Lung microvascular endothelial cell (primary cell): ENCODE measurements at regions not wholly inside any gene's neighbourhood (a gene's known extent, or its start where the extent isn't known, plus 50 kb on each side); places are given as distances from the start of the nearest gene placed in this dataset.

Experiments used
- DNase-seq, 2 donors: peaks; one replicate each; pipeline versions ENCODE4 v3.0.0 to v3.0.0-alpha.2; 2010; ENCODE audit warnings: low read depth in 2 of 2

DNA sequence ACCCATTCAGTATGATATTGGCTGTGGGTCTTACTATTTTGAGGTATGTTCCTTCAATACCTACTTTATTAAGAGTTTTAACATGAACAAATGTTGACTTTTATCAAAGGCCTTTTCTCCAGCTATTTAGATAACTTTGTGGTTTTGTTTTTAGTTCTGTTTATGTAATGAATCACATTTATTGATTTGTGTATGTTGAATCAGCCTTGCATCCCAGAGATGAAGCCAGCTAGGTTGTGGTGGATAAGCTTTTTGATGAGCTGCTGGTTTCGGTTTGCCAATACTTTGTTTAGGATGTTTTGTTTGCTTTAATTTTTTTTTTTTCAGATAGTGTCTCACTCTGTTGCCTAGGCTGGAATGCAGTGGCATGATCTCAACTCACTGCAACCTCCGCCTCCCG is 609.0 kb upstream of the COX7C start:
- DNase-seq = no peak

DNA sequence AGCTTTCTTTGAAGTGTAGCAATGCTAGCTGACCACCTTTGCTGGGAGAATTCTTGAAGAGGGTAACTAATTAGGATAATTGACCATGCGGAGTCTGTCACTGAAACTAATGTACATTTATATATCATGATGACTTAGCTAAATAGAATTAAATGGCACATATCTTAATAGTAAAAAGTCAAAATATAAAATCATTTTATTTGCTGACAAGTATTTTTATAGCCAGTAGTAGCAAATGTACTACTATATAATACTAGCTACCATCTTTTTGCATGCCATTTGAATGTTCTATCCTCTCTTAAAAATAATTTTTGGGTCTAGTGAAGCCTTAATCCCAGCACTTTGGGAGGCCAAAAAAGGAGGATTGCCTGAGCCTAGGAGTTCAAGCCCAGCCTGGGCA is 605.8 kb upstream of the COX7C start:
- no peak for DNase-seq

DNA sequence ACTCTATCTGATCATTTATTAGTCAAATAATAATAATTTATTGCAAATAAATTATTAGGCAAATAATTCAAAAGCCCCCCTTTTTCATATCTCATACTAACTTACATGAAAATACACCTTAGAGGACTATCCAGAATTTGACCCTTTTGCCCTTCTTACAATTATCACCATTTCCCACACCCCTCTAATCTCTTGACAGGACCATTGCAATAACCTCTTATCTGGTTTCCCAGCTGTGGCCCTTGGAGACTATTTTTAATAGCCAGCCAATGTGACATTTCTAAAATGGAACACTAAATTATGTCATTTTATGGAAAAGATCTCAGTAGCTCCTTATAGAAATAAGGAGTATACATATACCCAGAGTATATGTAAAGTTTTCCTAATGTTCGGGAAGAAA is 588.4 kb upstream of the COX7C start:
- no peak for DNase-seq

DNA sequence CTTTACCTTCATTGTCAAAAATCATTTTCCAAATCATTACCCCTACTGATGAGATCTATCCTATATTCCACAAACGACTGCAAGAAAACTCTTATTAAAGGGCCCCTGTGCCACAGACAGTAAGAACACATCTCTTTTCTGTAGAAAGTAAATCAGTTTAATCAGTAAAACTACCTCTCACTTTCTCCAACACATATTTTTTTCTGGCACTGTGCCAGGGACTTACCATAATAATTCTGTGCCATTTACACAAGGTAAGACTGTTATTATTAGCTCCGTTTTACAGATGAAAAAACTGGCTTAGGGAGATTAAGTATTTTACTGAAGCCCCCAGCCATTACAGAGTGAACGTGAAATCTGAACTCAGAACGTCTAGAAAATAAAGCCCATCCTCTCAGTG is 587.0 kb upstream of the COX7C start:
- no peak for DNase-seq

DNA sequence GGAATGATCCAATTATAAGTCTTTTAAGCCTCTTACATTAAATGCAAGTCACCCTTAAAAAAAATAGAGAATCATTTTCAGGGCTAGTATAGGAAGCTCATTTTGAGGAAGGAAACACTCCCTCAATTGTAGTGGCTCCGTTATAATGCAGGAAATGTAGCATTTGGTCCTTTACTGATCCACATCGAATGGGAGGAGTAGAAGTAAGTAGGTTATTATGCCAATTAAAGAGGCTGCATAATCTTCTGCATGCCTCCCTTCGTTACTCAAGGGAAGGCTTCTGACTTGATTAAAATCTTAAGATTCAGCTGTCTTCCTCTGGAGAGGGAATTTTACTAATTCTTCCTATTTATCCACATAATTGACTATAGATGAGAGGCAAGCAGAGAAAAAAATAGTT is 579.2 kb upstream of the COX7C start:
- DNase-seq = no peak

DNA sequence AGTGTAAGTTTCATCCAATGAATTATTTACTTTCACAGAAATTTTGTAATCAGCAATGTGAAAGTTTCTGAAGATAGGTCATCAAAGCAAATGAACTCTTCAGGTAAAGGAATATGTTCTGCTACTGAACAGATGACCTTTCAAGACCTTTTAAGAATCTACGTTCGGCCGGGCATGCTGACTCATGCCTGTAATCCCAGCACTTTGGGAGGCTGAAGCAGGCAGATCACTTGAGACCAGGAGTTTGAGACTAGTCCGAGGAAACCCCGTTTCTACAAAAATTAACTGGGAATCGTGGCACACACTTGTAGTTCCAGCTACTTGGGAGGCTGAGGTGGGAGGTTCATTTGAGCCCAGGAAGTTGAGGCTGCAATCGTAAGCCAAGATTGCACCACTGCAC is 578.4 kb upstream of the COX7C start:
- no peak for DNase-seq

DNA sequence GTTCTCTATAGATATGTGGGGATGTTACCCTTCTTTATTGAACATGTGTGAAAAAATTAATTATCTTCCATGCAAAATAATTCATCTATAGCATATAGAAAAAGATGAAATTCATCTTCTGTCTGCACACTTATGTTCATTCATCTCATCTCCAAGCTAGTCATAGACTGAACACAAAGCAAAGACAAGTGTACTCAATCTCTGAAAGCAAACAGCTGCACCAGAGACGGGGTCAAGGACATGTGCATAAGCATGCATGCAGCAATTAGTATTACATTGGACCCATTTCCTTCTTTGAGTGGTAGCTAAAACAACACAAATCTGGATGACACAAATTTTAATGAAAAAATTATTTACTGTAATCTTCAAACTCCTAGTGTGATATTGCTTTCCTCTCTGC is 547.0 kb upstream of the COX7C start:
- no peak for DNase-seq

DNA sequence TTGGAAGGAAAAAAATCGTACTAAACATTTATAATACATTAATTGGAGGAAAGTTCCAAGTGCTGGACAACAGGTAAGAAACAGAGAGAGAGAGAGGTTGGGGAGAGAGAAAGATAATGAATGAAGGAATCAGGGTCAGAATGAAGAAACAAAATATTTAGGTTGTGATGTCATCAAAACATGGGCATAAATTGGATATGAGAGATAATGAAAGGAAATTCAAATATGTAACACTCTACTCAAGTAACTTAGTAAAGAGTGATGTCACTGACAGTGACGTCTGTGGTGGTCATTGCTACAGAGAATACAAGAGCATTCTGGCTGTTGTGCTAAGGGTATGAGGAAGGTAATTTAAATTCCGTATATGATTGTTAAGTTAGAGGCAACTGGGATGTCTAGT is 543.4 kb upstream of the COX7C start:
- DNase-seq = no peak

DNA sequence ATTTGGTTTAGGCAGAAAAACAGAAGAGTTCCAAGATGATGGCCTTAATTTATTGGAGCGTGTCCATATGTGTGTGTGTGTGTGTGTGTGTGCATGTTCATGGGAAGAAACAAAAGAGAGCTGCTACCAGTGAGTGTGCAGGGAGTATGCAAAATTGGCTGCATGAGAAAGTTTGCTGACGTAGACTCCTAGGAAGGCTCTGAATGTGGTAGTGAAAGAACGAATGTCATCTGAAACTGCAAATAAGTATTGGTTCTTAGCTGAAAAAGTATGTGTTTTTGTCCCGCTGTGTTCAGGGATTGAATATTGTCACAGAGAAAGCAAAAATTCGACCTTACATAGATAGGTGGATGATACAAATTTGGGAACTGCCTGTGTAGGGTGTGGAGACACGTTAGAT is 542.6 kb upstream of the COX7C start:
- no peak for DNase-seq

DNA sequence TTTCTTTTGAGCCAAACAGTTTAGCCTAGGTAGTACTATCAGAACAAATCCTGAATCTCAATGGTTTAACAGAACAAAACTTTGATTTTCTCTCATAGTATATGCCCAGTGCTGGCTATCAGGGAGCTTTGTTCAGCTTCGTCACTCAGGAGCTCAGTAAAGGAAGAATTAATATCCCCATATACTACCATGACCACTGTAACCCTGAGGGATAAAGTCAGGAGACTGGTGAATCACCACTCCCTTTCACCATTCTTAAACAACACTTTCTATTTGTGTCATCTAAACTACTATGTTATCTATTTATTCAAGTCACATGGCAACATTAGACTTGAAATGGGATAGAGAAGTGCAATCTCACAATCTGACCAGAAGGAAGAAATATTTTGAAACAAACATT is 522.6 kb upstream of the COX7C start:
- no peak for DNase-seq

DNA sequence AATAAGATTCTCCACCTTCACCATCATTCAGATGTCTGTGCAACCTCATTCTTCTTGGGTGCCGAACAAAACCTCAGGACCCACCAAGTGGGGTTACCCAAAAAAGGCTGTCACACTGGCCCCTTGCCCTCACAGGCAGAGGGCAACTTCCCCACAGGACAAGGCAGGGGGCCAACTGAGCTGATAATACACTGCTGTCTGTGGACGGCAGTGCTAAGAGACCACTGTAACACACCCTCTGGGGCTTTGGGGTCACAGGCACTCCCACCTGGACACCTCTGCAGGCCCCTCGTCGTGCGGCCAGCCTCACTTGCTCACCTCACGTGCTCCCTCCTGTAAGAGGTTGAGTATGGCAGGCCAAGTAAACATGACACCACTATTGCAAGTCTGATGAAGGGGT is 515.8 kb upstream of the COX7C start:
- DNase-seq = no peak

DNA sequence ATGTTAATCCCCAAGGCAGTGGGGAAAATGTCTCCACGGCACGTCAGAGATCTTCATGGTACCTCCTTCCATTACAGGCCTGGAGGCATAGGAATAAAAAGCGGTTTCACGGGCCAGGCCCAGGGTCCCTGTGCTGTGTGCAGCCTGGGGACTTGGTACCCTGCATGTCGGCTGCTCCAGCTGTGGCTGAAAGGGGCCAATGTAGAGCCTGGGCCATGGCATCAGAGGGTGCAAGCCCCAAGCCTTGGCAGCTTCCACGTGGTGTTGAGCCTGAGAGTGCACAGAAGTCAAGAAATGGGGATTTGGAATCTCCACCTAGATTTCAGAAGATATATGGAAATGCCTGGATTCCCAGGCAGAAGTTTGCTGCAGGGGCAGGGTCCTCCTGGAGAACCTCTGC is 508.9 kb upstream of the COX7C start:
- DNase-seq = no peak

DNA sequence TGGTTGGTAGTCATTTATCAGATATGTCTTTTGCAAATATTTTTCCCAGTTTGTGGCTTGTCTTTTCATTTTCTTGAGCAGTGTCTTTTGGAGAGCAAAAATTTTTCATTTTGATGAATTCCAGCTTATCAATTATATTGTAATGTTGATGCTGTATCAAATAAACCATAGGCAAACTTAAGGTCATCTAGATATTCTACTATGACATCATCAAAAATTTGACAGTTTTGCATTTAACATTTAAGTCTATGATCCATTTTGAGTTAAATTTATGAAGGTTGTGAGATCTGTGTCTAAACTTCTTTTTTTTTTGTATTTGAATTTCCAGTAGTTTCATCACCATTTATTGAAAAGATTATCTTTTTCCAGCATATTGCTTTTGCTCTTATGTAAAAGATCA is 505.5 kb upstream of the COX7C start:
- no peak for DNase-seq

DNA sequence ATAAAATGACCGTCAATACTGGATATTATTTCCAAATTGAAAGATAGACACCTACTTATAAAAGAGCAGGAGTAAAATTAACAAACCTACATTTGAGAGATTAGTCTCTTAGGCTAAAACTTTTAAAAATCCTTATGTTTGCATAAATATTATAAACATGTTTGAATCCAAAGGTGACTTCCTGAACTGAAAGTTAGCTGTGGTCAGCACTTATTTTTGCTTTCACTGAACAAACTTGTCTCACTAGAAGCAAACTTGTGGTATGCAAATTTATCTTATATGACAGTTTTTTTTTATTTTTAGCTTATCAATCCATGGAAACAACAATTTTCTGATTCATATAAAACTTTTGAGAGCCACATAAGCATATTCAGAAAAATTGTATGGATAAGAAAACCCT is 502.6 kb upstream of the COX7C start:
- no peak for DNase-seq

DNA sequence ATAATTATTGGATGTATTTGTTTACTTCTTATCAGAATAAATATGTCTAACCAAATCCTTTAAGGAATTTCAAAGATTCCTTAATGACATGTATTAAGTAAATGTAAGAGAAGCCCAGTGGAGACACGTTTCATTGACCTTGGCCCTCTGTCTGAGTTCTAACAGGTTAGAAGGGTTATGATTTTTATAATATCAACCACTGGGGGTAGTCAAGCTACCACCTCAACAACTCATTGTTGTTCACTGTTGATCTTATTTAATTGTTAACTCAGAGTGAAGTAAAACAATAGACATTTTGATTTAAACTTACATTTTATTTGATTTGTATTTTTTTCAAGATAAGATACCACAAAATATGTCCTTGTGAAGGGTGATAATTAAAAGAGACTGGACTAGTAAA is 499.2 kb upstream of the COX7C start:
- no peak for DNase-seq

DNA sequence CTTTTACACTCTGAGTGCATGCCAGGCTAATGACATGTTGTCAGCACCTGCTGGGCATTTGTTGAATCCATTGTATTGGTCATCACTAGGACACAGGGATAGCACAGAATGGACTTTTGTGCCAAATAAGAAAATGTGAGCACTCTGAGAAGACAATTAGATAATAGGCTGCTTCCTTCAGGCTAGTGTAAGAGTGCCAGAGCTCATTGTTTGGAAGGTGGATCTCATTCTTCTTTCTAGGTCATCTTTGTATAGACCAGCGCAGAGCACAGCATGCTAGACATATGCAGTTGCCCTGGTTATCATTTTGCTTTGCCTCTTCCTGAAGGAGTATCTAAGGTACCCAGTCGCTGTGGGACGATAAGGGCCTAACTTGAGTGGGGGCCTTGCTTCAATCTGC is 493.4 kb upstream of the COX7C start:
- no peak for DNase-seq

DNA sequence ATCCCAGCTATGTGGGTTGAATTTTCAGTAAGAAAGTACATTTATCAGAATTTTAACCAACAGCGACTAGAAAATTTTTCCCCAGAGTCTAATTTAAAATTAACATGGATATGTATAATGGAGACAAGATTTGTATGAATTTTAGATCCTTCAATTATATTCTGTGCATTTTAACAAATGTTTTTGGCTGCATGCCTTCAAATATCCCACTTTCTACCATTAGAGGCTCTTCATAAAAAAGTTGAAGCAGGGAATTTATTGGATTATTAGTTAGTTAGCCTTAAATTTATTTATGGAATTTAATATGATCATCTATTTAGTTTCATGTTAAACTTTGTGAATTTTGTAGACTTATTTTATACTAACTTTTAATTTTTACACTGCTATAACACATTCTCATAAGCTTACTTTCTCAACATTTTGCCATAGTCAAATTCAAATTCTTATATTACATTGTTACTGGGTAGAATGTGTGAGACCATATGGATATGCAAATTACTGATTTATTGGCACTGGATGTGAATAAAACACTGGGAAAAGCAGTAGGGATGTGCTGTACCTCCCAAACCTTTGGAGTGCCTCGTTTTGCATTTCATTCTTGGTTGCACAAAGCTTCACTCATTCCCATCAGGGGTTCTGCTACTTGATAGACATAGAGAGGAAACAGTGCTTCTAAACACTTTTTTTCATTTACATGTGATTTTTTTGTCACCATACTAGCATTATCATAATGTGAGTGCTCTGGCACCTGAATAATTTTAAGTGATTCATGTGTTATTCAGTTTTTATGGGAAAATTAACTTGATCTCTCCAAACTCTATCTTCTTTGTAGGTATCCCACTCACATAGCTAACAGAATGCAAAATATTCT is 491.8 kb upstream of the COX7C start:
- no peak for DNase-seq

DNA sequence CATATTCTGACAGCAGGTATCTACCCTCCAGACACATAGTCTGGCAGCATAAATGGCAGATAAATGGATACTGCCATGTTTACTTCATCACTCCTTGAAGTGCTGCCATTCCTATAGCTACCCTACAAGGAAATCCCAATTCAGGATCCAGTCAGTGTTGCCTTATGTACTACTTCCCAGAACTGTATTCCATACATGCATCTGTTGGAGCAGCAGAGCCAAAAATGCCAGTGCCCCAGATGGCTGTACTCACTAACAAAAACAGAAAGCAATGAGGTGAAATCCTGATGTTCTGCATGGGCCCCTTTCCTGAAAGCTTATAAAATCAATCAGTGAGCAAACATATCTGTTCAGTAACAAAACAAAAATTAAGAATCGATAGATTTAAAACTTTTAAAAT is 490.0 kb upstream of the COX7C start:
- no peak for DNase-seq

DNA sequence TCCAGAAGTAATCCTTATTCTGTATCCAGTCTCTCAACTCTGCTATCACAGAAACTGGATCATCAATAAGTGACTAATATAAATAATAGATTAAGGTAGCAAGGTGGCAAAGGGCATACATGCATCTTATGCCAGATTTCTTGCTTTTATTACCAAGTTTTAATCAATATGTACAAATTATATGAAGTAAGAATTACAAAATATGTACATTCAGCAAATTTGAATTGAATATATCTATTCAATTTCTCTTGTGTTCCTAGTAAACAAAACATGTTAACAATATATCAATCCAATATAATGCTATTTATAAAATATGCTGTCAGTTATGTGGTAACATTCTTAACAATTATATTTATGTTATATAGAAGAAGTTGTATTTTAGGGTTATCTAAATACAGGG is 488.7 kb upstream of the COX7C start:
- DNase-seq = no peak

DNA sequence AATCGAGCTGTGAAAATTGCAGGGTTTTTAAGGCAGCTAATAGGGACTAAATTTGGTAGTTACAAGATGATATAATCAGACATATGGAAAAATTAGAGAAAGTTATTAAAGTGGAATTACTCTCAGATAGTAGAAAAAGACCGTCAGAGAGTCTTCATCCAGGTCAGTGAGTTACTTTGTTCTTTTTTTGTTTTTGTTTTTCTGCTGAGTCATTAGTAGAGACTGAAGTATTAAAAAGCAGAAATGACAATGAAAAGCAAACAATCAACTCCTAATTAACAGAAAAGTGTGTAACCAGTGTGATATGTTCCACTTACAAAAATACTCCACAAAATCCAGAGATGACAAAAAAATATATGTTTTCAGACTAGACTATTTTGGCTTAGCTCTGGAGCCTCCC is 480.4 kb upstream of the COX7C start:
- no peak for DNase-seq

DNA sequence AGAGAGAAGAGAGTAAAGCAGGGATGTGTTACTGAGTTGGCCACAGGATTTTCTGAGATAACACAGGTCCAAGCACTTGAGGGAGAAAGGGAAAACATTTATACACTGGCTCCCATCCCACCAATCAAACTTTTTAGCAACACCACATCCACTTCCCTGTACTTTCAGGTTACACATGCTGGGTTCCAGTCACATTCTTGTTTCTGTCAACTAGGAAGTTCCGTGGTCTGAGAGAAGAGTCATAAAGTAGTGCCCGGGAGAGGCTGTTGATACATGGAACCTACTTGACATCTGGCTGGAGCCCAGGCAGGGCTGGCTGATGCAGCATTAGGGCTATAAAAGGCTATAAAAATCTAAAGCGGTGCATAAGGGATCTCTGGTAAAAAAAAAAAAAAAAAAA is 473.9 kb upstream of the COX7C start:
- DNase-seq = no peak

DNA sequence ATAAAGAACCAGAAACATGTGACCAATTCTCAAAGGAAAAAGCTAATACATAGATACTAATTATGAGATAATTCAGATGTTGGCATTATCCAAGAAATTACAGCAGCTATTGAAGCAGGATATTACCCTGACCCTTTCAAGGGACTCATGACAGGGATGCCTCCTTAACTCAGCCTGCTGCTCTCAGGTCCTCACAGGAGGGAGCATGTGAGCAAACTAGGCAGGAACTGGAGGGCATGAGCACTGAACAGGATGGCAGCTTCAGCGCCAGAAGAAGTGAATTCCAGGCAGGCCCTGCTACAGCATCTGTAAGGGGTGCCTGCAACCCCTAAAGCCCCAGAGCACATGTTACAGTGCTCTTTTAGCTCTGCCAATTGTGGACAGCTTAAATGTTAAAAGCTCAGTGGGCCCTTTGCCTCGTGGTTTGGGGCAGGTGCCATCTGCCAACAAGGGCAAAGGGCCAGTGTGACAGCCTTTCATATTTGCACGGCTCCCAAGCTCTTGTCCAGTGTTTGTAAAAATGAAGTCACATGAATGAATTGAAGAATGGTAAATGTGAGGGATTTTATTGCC is 464.7 kb upstream of the COX7C start:
- no peak for DNase-seq

DNA sequence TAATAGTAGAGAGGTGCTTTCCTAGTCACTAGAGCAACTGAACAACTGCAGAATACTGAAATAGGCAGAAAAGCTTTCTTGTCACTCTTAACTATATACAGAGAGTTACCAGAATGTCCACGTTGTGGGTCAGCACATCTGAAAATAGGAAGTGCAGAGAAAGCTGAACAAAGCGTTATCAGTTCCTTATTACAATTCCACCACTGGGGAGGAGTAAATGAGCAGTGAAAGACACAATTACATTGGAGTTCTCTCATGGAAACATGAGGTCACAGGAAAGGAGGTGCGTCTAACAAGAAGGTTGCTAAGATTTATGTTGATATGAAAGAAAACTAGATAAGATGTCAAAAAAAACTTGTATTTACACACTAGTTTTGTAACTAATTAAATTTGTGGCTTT is 461.9 kb upstream of the COX7C start:
- no peak for DNase-seq

DNA sequence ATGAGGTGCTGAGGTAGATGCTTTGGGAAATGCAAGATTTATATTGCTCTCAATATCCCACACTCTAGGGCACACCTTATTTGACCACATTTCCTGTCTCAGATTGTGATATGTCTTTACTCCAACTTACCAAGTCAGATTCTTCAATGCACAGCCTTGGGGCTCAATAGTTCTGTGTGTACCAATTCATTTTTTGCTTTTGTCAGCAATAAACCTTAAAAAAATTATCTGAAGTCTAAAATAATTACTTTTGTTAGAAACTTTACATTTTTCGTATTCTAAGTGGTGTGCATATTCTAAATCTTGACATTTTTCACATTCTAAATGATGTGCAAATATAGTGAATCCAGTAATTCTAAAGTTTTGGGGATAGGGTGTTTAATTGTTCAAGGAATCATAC is 447.5 kb upstream of the COX7C start:
- DNase-seq = no peak
